Activated CD4-positive, CD25-positive, alpha-beta regulatory T cell (primary cell): ENCODE measurements at regions not wholly inside any gene's neighbourhood (a gene's known extent, or its start where the extent isn't known, plus 50 kb on each side); places are given as distances from the start of the nearest gene placed in this dataset.

Experiments used
- DNase-seq, 4 experiments: peaks; one replicate each; lab custom pipeline; 2025; lab: John Stamatoyannopoulos, UW

GRCh38 chr13:73748404-73748803 lies 385.8 kb downstream of the KLF12 start:
- DNase-seq, result no peak

GRCh38 chr13:73745190-73745589 lies 389.0 kb downstream of the KLF12 start:
- no peak for DNase-seq

GRCh38 chr13:73742982-73743381 lies 391.2 kb downstream of the KLF12 start:
- no peak for DNase-seq

- no peak for DNase-seq
Measured at GRCh38 chr13:73741742-73742141, 392.5 kb downstream of the KLF12 start.

- DNase-seq, result no peak
Measured at GRCh38 chr13:73741111-73741510, 393.1 kb downstream of the KLF12 start.

- no peak for DNase-seq
Measured at GRCh38 chr13:73740666-73741065, 393.5 kb downstream of the KLF12 start.

- no peak for DNase-seq
Measured at GRCh38 chr13:73739394-73739793, 394.8 kb downstream of the KLF12 start.

GRCh38 chr13:73738626-73739025 lies 395.6 kb downstream of the KLF12 start:
- DNase-seq, result no peak

- DNase-seq, result no peak
Measured at GRCh38 chr13:73737214-73737613, 397.0 kb downstream of the KLF12 start.

- no peak for DNase-seq
Measured at GRCh38 chr13:73733706-73734105, 400.5 kb downstream of the KLF12 start.

GRCh38 chr13:73732350-73732749 lies 401.9 kb downstream of the KLF12 start:
- DNase-seq, result no peak

- no peak for DNase-seq
Measured at GRCh38 chr13:73731564-73731963, 402.6 kb downstream of the KLF12 start.

GRCh38 chr13:73730014-73730413 lies 404.2 kb downstream of the KLF12 start:
- no peak for DNase-seq

GRCh38 chr13:73729046-73729445 lies 405.2 kb downstream of the KLF12 start:
- no peak for DNase-seq

GRCh38 chr13:73722120-73722519 lies 412.1 kb downstream of the KLF12 start:
- DNase-seq, result no peak

- DNase-seq, result no peak
Measured at GRCh38 chr13:73721571-73721970, 412.6 kb downstream of the KLF12 start.

GRCh38 chr13:73720216-73720840 lies 413.9 kb downstream of the KLF12 start:
- no peak for DNase-seq

- DNase-seq, result no peak
Measured at GRCh38 chr13:73718246-73718645, 416.0 kb downstream of the KLF12 start.

- DNase-seq, result no peak
Measured at GRCh38 chr13:73717632-73718031, 416.6 kb downstream of the KLF12 start.

GRCh38 chr13:73715911-73716510 lies 418.2 kb downstream of the KLF12 start:
- no peak for DNase-seq

- DNase-seq, result peak in 2 of 4 experiments; percentile 3 to 11
Measured at GRCh38 chr13:73715114-73715910, 418.9 kb downstream of the KLF12 start.

GRCh38 chr13:73714522-73714921 lies 419.7 kb downstream of the KLF12 start:
- DNase-seq, result no peak

- peak in 3 of 4 experiments; percentile 11 to 34 (median 25) for DNase-seq
Measured at GRCh38 chr13:73708393-73708985, 425.7 kb downstream of the KLF12 start.
